Islet precursor cell (in vitro differentiated cells): ENCODE measurements at regions not wholly inside any gene's neighbourhood (a gene's known extent, or its start where the extent isn't known, plus 50 kb on each side); places are given as distances from the start of the nearest gene placed in this dataset.
A peak's percentile ranks its signal among the peaks of the same experiment; 100 is the strongest.

Experiments used
- DNase-seq: peaks from one replicate; pipeline ENCODE4 v3.0.0-alpha.2; 2018

GRCh38 chr1:196001188-196001587, 607.1 kb downstream of the KCNT2 start:
- no peak for DNase-seq

- no peak for DNase-seq
Measured at GRCh38 chr1:195999022-195999421, 609.2 kb downstream of the KCNT2 start.

GRCh38 chr1:195981448-195982139, 626.6 kb downstream of the KCNT2 start:
- DNase-seq = peak; percentile 68

- no peak for DNase-seq
Measured at GRCh38 chr1:195979646-195980045, 628.6 kb downstream of the KCNT2 start.

GRCh38 chr1:195973311-195973904, 634.8 kb downstream of the KCNT2 start:
- DNase-seq = no peak

GRCh38 chr1:195971589-195971988, 636.7 kb downstream of the KCNT2 start:
- DNase-seq = no peak

GRCh38 chr1:195970209-195970608, 638.0 kb downstream of the KCNT2 start:
- DNase-seq = no peak

- no peak for DNase-seq
Measured at GRCh38 chr1:195965475-195965874, 642.8 kb downstream of the KCNT2 start.

GRCh38 chr1:195965036-195965435, 643.2 kb downstream of the KCNT2 start:
- no peak for DNase-seq

- no peak for DNase-seq
Measured at GRCh38 chr1:195964516-195964915, 643.7 kb downstream of the KCNT2 start.

- no peak for DNase-seq
Measured at GRCh38 chr1:195962051-195962450, 646.2 kb downstream of the KCNT2 start.

GRCh38 chr1:195960580-195960979, 647.7 kb downstream of the KCNT2 start:
- DNase-seq = no peak

GRCh38 chr1:195958131-195958530, 650.1 kb downstream of the KCNT2 start:
- no peak for DNase-seq

- DNase-seq = no peak
Measured at GRCh38 chr1:195956845-195957244, 651.4 kb downstream of the KCNT2 start.

- DNase-seq = peak; percentile 37
Measured at GRCh38 chr1:195954848-195955247, 653.4 kb downstream of the KCNT2 start.

GRCh38 chr1:195951313-195951712, 656.9 kb downstream of the KCNT2 start:
- peak; percentile 76 for DNase-seq

GRCh38 chr1:195948123-195948895, 659.9 kb downstream of the KCNT2 start:
- peak; percentile 44 for DNase-seq

GRCh38 chr1:195946500-195946899, 661.7 kb downstream of the KCNT2 start:
- no peak for DNase-seq

- DNase-seq = no peak
Measured at GRCh38 chr1:195941795-195942194, 666.4 kb downstream of the KCNT2 start.

- DNase-seq = no peak
Measured at GRCh38 chr1:195941314-195941713, 666.9 kb downstream of the KCNT2 start.

GRCh38 chr1:195939844-195940243, 668.4 kb downstream of the KCNT2 start:
- no peak for DNase-seq

- no peak for DNase-seq
Measured at GRCh38 chr1:195934817-195935553, 673.3 kb downstream of the KCNT2 start.

- no peak for DNase-seq
Measured at GRCh38 chr1:195933835-195934234, 674.4 kb downstream of the KCNT2 start.
